CD14-positive monocyte (primary cell): ENCODE measurements at regions not wholly inside any gene's neighbourhood (a gene's known extent, or its start where the extent isn't known, plus 50 kb on each side); places are given as distances from the start of the nearest gene placed in this dataset.
A peak's percentile ranks its signal among the peaks of the same experiment; 100 is the strongest.

ENCODE experiments used
- DNase-seq, 3 donors: peaks; one replicate each; pipeline ENCODE4 v3.0.0-alpha.2; 2011 to 2022
- H2AFZ ChIP-seq: 2 replicates; pipeline ENCODE4 v1.6.0; 2012; ENCODE audit warnings: mild to moderate bottlenecking, low read depth, low read length, inconsistent platforms; ENCODE audit not compliant: insufficient read depth, poor library complexity, severe bottlenecking
- H3K27ac ChIP-seq, 2 donors: 1 replicate in 1 of 2; 2 replicates in 1 of 2; pipeline ENCODE4 v1.5.1; 2012 to 2013; ENCODE audit warnings: low read length in 2 of 2, control low read depth in 1 of 2, inconsistent platforms in 1 of 2, low read depth in 1 of 2, mild to moderate bottlenecking in 1 of 2
- H3K27me3 ChIP-seq, 2 donors: one replicate each; pipeline versions ENCODE4 v1.6.0 to v1.6.1; 2011 to 2013; ENCODE audit warnings: low read length in 2 of 2; ENCODE audit not compliant: control insufficient read depth in 2 of 2, insufficient read depth in 2 of 2
- H3K36me3 ChIP-seq, 2 donors: replicated peaks in 1 of 2; 1 replicate in 1 of 2; 2 replicates in 1 of 2; pipeline versions ENCODE4 v1.5.1 to v1.6.1; 2012 to 2013; ENCODE audit warnings: low read length in 2 of 2, control low read depth in 1 of 2, inconsistent platforms in 1 of 2, mild to moderate bottlenecking in 1 of 2; ENCODE audit not compliant: insufficient read depth in 2 of 2, control insufficient read depth in 1 of 2
- H3K4me1 ChIP-seq, 2 donors: 1 replicate in 1 of 2; 2 replicates in 1 of 2; pipeline versions ENCODE4 v1.5.1 to v1.6.1; 2012 to 2013; ENCODE audit warnings: low read length in 2 of 2, control low read depth in 1 of 2, inconsistent platforms in 1 of 2, mild to moderate bottlenecking in 1 of 2, moderate library complexity in 1 of 2; ENCODE audit not compliant: insufficient read depth in 2 of 2, control insufficient read depth in 1 of 2
- H3K4me2 ChIP-seq: replicated peaks from 2 replicates; pipeline ENCODE3; 2012; ENCODE audit warnings: low read length, moderate library complexity, mild to moderate bottlenecking; ENCODE audit not compliant: poor library complexity, severe bottlenecking; ENCODE audit errors: extremely low read depth
- H3K4me3 ChIP-seq, 3 experiments: fragments of 200-600 bp in 1 of 3; sonication (generic) in 1 of 3; replicated peaks in 1 of 3; 1 replicate in 2 of 3; 2 replicates in 1 of 3; pipeline ENCODE4 v1.5.1; 2011 to 2013; ENCODE audit warnings: low read length in 3 of 3, mild to moderate bottlenecking in 3 of 3, control low read depth in 2 of 3, low read depth in 2 of 3, inconsistent platforms in 1 of 3, moderate library complexity in 1 of 3
- H3K79me2 ChIP-seq: 2 replicates; pipeline ENCODE4 v1.6.0; 2012; ENCODE audit warnings: mild to moderate bottlenecking, control low read depth, inconsistent platforms, low read length, moderate library complexity; ENCODE audit not compliant: insufficient read depth
- H3K9ac ChIP-seq: 2 replicates; pipeline ENCODE4 v1.6.0; 2017; ENCODE audit warnings: low read length, mild to moderate bottlenecking; ENCODE audit not compliant: insufficient read depth, poor library complexity, severe bottlenecking
- H3K9me3 ChIP-seq, 2 donors: replicated peaks in 1 of 2; 1 replicate in 1 of 2; 2 replicates in 1 of 2; pipeline versions ENCODE4 v1.5.1 to v1.6.1; 2012 to 2013; ENCODE audit warnings: low read length in 2 of 2, control low read depth in 1 of 2; ENCODE audit not compliant: control insufficient read depth in 1 of 2, insufficient read depth in 1 of 2
- H4K20me1 ChIP-seq: 2 replicates; pipeline ENCODE4 v1.6.0; 2012; ENCODE audit warnings: mild to moderate bottlenecking, low read length, control low read depth, moderate library complexity; ENCODE audit not compliant: insufficient read depth
- H3K27ac Mint-ChIP-seq, 7 donors: one replicate each; pipeline ENCODE4 v1.8.0; 2020; ENCODE audit warnings: mild to moderate bottlenecking in 7 of 7, mixed read lengths in 7 of 7, moderate library complexity in 6 of 7, inconsistent platforms in 2 of 7
- H3K27me3 Mint-ChIP-seq, 3 donors: one replicate each; pipeline ENCODE4 v1.8.0; 2021 to 2022; ENCODE audit warnings: low read depth in 3 of 3, mild to moderate bottlenecking in 3 of 3, mixed read lengths in 3 of 3, moderate library complexity in 3 of 3, inconsistent platforms in 1 of 3
- H3K36me3 Mint-ChIP-seq, 2 donors: one replicate each; pipeline ENCODE4 v1.8.0; 2020; ENCODE audit warnings: mixed read lengths in 2 of 2, inconsistent platforms in 1 of 2, mild to moderate bottlenecking in 1 of 2
- H3K4me1 Mint-ChIP-seq: one replicate; pipeline ENCODE4 v1.8.0; 2020; ENCODE audit warnings: mild to moderate bottlenecking, mixed read lengths
- H3K4me3 Mint-ChIP-seq, 2 donors: one replicate each; pipeline ENCODE4 v1.8.0; 2020; ENCODE audit warnings: mild to moderate bottlenecking in 2 of 2, mixed read lengths in 2 of 2, moderate library complexity in 1 of 2
- H3K9me3 Mint-ChIP-seq, 7 donors: one replicate each; pipeline ENCODE4 v1.8.0; 2020 to 2022; ENCODE audit warnings: mixed read lengths in 7 of 7, mild to moderate bottlenecking in 6 of 7, moderate library complexity in 6 of 7, inconsistent platforms in 2 of 7
- CTCF ChIP-seq: fragments of 200-600 bp; IDR thresholded peaks from one replicate; pipeline ENCODE4 v1.8.0; 2022; ENCODE audit warnings: antibody characterized with exemption, mild to moderate bottlenecking
- WGBS: methylation state at CpG from one replicate; pipeline ENCODE4 v1.1.5; 2013; ENCODE audit warnings: missing lambda C conversion rate; ENCODE audit not compliant: insufficient coverage; 5-methylcytosine and 5-hydroxymethylcytosine counted together
- intact Hi-C, 2 donors: fragments of 100-400 bp; cut with micrococcal nuclease; formaldehyde crosslinking; loops; one replicate each; pipeline versions ENCODE4 v1.15.0 to v1.15.1; 2023

DNA sequence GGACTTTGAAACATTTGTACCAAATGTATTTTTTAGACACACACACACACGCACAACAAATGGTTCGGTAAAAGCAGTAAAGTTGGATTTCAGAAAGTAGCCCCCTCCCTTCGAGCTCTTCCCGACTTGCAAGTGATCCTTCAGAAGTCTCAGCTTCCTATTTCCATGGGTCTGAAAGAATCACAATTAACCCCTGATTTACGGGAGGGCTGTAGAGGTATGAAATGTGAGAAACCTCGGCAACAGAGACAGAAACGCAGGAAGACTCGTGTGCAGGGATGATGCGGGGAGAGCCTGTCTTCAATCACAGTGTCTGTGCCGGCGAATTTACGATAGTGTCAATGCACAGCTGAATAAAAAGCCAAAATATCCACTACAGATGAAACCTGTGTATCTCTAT lies 60.7 kb upstream of the VRK1 start:
- intact Hi-C loops = loop anchor here in 1 of 2 donors (10.0 kb wide), 1 partner anchor 162 kb away; no protein-coding TSS in a partner anchor
- H3K9me3 Mint-ChIP-seq = peaks cover 0 to 4% (median 0%) of the 10 kb centered on the region in 7 donors
- peaks cover 16% of the 10 kb centered on the region for H3K4me1 Mint-ChIP-seq
- Histone ChIP-seq H2AFZ (no peak overlapping the region), H3K79me2 (no peaks in the 10 kb centered on the region), H3K4me3 (no peak overlapping the region), H3K27ac (no peak overlapping the region), H4K20me1 (no peaks in the 10 kb centered on the region), H3K27me3 (peaks cover 23 to 38% of the 10 kb centered on the region in 2 donors), H3K36me3 (no peaks in the 10 kb centered on the region), H3K4me1 (peaks cover 11 to 15% of the 10 kb centered on the region in 2 donors), H3K9ac (no peak overlapping the region), H3K9me3 (no peaks in the 10 kb centered on the region), H3K4me2 (no peak overlapping the region)
- H3K27me3 Mint-ChIP-seq = peaks cover 39 to 69% (median 53%) of the 10 kb centered on the region in 3 donors
- no peak for DNase-seq
- peak overlapping the region in 1 of 7 donors; percentile 15 for H3K27ac Mint-ChIP-seq
- 100% methylated on average over 1 of the region's 12 CpGs for WGBS
- H3K36me3 Mint-ChIP-seq = no peaks in the 10 kb centered on the region
- no peak for TF ChIP-seq CTCF
- H3K4me3 Mint-ChIP-seq = no peak overlapping the region

DNA sequence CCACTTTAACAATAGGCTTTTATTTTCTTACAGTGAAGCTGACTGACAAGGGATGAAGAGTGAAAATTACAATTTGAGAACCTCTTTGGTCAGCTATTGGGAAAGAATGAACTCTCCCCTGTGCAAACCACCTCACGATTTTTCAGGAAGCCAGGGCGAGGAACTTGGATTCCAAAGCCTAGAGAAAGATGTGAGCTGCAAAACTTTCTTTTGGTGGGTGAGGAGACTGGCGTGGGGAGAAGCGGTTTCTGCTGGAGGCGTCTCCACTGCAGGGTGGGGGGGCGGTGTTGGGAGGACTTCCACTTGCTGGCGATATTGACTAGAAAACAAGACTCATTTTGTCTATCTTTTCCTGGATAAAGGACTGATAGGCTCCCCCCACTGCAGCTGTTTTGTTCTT lies 59.3 kb upstream of the VRK1 start:
- peaks cover 0 to 5% (median 0%) of the 10 kb centered on the region in 7 donors for H3K9me3 Mint-ChIP-seq
- 8% methylated on average over 2 of the region's 7 CpGs for WGBS

More for the DNA sequence above, 59.3 kb upstream of the VRK1 start:
- Histone ChIP-seq H3K79me2 (no peaks in the 10 kb centered on the region), H3K27me3 (peaks cover 33 to 51% of the 10 kb centered on the region in 2 donors), H3K9me3 (no peaks in the 10 kb centered on the region), H3K9ac (no peak overlapping the region), H3K4me1 (peaks cover 14 to 19% of the 10 kb centered on the region in 2 donors), H4K20me1 (no peaks in the 10 kb centered on the region), H3K4me2 (peak overlapping the region; percentile 40), H2AFZ (no peak overlapping the region), H3K27ac (no peak overlapping the region), H3K4me3 (no peak overlapping the region), H3K36me3 (no peaks in the 10 kb centered on the region)
- H3K27me3 Mint-ChIP-seq = peaks cover 52 to 78% (median 61%) of the 10 kb centered on the region in 3 donors
- peak in 1 of 3 donors; percentile 24 for DNase-seq
- intact Hi-C loops = loop anchor here in 1 of 2 donors (10.0 kb wide), 1 partner anchor 163 kb away; no protein-coding TSS in a partner anchor
- TF ChIP-seq CTCF = no peak
- no peak overlapping the region for H3K27ac Mint-ChIP-seq
- H3K36me3 Mint-ChIP-seq = peaks cover 0 to 2% of the 10 kb centered on the region in 2 donors
- peak overlapping the region in 1 of 2 donors; percentile 54 for H3K4me3 Mint-ChIP-seq
- H3K4me1 Mint-ChIP-seq = peaks cover 19% of the 10 kb centered on the region
